ENCODE measurements at regions not wholly inside any gene's neighbourhood (a gene's known extent, or its start where the extent isn't known, plus 50 kb on each side); places are given as distances from the start of the nearest gene placed in this dataset.

DNA sequence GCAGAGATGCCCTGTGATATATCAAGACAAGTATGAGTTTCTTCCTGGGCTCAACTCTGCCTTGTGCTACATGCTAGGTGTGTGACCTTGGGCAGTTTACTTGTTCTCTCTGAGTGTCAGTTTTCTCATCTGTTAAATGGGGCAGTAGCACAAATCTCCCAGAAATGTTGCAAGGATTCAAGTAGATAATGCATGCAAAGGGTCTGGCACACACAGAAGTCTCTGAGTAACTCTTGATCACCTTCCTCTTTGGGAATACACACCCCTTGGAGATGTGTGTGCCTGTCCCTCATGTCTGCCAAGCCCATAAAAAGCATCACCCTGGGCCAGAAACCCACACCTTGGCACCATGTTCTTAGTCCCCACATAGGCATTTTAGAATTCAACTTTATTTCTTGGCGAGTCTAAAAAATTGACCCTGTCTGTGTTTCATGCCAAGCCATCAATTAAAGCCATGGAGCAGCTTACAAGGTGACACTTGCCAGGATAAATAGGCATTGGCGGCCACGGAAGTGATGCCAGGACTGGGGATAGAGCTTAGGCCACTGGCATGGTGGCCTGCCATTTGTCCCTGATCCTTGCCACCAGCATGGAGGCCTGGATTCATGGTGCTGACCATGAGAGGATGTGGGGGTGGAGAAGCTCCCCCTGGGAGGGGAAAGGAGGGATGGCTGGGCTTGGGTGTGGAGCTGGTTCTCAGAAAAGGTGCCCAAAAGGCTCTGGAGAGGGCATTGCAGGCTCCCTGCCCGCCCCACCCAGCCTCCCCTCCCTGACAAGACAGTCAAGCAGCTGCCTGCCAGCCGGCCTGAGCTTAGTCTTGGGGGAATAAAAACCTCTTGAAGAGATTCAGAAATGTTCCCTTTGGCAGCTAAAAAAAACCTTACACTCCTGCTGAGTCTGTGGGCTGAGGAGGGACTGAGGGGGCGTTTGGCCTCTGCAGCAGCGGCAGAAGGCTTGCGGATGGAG, 118.0 kb upstream of the IPO9 start:
- no peak for DNase-seq

DNA sequence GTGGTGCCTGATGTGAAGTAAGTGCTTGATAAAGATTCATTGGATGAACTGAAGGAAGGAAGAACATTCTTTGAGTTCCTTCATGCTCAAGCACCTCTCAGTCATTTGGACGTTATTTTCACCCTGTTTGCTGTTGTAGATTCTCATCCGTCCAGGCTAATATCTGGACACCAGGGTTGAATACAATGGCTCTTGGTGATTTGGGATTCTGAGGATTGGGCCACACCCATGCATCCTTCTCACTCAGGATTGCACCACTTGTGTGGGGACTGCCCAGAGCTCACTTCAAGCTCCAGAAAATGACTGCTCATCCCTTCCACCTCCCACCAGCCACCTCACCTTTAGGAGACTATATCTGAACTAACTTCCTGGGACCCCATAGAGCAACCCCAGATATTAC, 117.1 kb upstream of the IPO9 start:
- DNase-seq, result no peak

DNA sequence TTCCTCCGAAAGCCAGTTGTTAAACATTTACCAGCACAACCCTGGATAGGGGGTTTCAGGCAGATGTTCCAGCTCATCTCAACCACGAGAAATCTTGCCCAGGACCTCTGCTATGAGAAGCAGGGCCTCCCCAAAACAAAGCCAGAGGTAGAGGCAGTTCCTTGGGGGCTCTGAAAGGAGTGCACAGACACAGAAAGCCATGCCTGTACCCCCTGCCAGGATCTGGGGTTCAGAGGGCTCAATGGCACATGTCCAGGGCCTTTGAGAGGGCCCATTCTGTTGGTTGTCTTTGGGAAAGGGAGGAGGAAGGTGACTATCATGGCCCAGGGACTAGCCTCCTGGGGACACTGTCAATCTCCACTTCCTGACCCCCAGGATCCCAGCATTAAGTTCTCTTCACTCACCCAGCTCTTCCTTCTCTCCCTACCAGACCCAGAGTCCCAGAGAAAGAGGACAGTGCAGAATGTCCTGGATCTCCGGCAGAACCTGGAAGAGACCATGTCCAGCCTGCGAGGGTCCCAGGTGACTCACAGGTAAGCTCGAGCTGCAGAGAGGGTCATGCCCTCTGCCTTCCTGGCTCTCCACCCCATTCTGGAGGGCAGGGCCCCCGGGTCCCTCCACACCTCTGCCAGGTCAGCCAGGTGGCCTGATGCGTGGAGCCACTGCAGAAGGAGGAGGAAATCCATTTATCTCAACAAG, 116.4 kb upstream of the IPO9 start:
- no peak for DNase-seq

DNA sequence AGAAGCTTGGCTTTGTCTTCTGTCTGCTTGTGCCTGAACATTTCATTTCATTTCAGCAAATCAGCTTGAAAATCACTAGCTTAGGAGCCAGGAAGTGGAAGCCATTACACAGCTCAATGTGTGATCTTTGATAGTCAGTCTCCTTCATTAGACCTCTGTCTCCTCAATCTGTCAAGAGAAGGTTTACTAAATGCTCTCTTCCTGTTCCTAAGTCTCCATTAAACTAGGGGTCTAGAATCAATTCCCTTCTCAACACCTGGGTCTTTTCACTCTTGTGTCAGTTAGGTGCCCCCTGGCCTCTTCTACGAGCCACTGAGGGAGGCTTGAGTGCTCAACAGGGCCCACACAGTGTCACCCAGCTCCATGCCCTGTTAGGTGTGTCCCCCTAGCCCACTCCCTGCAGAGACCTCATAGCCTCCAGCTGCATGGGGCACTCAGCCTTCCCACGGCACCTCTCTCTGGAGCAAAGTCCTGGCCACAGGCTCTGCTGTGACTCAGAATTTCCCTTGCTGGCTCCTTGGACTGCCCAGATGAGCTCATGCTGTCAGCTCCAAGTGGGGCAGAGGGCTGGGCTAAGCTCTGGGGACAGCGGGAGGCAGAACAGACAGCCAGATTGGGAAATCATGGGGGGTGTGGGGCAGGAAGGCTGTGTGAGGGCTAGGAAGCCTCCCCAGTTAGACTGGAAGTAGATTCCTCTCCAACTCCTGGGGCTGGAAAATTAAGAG, 115.7 kb upstream of the IPO9 start:
- DNase-seq, result no peak

DNA sequence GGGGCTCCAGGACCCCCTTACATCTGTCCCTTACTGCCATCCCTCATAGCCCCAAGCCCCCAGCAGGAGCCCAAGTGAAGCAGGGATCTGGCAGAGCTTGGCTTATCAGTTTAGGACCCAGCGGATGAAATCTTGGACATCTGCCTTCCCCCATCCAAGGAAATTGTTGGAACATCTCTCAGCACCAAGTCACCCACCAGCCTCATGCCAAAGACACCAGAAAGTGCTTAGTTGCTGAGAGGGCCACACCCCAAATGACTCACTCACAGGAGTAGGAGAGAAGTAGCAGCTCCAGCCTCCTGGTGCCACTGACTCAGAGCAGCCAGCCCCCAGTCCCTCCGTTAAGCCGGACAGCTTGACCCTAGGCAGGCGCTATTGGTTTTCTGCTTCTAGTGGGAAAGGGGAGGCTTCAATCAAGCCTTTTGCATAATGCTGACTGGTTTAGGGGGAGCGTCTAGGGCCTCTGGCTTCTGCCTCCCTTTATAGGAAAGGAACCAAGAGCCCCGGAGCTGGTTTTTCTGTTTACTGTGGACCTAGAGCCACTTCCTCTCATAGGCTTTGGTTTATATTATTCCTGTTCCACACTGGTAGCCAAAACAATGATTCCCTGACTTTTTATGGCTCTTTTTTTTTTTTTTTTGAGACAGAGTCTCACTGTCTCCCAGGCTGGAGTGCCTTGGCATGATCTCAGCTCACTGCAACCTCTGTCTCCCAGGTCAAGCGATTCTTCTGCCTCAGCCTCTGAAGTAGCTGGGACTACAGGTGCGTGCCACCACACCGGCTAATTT, 114.2 kb upstream of the IPO9 start:
- no peak for DNase-seq

DNA sequence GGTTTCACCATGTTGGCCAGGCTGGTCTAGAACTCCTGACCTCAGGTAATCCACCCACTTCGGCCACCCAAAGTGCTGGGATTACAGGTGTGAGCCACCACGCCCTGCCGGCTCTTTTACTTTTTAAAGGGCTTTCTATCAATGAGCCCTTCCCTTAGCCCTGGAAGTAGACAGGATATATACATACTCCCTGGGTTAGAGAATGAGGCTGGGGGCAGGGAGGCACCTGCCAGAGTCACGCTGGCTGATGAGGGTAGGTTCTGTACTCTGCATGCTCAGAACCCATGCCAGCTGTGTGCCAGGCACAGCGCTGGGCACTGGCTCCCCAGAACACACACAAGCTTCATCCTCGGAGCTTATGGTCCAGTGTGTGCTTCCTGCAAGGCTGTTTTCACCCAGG, 113.6 kb upstream of the IPO9 start:
- no peak for DNase-seq

DNA sequence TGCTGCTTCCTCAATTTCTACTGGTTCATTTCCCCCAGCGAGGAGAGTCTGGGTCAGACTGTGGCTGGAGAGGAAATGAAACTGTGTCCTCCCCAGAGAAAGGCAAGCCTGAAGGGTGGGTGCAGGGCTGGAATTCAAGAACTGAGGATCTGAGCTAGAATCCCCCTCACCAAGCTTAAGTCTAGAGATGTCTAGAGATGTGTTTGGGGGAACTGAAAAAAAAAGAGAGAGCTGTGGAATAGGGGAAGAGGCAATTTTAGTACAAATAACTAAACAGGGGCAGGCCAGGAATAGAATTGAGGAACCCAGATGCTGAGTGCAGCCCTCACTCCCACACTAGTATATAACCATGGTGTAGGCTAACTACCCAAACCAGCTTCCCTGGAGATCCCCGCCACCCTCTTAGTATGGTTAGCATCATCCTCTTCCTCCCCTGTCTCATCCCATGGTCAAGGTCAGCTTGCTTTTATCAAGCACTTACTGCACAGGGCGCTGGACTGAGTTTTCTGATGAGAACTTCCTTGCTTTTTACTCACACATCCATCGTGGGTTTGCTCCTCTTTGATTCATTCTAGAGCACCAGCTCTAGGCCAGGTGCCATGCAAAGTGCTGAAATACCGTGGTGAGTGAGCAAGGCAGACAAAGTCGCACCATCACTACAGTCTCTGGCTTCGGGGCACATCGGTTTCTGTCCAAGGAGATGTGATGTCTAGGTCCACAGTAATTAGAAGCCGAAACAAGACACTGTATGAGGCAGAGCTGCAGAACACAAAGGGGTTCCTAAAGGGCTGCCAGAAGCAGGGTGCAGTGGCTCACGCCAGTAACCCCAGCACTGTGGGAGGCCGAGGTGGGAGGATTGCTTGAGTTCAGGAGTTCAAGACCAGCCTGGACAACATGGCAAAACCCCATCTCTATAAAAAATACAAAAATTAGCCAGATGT, 112.9 kb upstream of the IPO9 start:
- DNase-seq, result no peak

DNA sequence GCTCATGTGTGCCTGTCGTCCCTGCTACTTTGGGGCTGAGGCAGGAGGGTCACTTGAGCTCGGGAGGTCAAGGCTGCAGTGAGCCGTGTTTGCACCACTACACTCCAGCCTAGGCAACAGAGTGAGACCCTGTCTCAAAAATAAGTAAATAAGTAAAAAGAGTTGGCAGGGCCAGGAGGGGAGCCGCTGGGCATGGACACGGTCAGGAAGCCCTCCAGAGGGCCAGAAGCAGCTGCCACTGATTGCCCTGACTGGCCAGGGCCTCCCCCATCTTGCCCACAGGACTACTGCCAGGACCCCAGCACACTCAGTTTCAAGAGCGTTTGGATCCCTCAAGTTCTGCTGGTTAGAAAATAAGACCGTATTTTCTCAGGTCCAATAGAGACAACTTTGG, 112.2 kb upstream of the IPO9 start:
- DNase-seq, result no peak

DNA sequence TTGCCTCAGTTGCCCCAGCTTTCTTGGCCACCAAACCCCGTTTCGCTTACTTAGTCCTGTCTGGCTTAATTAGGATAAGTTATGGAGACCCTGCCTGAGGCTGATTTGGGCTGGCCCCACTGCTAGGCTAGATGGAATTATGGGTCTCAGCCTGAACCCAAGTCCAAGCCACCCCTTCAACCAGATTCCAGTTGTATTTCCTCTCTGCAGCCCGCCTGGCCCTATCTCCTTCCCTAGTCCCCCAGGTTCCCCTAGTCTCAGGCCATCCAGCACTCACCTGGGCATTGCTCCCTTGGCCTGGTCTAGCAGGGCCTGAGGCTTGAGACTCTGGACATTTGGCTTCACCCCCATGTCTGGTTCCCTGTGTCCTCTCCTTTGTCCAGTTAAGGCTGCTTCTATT, 111.7 kb upstream of the IPO9 start:
- DNase-seq, result no peak

DNA sequence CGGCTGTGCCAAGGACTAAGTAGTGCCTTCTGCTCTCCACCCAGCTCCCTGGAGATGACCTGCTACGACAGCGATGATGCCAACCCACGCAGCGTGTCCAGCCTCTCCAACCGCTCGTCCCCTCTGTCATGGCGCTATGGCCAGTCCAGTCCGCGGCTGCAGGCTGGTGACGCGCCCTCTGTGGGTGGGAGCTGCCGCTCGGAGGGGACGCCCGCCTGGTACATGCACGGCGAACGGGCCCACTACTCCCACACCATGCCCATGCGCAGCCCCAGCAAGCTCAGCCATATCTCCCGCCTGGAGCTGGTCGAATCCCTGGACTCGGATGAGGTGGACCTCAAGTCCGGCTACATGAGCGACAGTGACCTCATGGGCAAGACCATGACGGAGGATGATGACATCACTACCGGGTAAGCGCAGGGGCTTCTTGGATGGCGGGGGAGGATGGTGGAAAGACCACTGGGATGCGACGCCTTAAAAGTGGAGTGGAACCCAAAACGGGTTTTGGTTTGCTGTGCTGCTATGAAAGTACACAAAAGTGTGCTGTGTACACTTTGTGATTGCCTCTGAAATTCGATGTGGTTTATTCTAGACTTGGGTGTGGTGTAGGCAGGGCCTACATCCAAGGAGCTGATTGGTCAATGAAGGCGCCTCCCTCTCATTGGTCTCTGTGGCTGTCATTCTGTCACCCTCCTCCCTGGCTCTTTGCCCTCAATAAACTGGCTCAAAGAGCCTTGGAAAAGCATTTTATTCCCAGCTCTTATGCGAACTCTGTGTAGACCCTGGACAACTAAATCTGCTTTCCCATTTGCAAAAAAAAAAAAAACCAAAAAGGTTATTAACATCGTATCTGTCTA, 110.4 kb upstream of the IPO9 start:
- DNase-seq, result no peak

DNA sequence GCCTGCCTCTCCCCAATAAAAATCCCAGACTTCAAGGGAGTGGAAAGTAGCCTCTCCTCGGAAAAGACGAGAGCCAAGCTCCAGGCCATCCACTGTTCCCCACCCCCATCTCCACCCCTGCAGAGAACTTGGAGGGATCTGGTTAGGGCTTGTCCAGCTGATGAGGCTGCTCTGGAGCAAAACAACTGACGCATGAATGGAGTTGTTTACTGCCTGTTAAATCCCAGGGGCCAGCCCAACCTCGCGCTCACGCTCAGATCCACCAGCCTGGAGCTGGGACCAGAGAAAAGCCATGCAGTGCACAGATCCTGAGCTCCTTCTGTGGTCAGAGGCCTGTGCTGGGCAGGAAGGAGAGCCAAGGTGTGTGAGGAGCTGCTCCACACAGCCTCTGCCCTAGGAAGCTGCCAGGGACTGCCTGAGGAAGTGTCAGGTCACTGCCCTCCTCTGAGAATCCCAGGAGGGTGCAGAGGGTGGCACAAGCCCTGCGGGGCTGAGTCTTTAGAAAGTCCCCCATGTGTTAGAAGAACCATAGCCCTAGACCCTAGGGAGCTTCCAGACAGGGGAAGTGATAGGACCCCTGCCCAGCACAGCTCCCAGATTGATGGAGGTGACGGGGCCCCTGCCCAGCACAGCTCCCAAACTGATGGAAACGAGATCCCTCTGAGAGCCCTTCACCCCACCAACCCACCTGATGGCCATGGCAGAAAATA, 109.0 kb upstream of the IPO9 start:
- no peak for DNase-seq

DNA sequence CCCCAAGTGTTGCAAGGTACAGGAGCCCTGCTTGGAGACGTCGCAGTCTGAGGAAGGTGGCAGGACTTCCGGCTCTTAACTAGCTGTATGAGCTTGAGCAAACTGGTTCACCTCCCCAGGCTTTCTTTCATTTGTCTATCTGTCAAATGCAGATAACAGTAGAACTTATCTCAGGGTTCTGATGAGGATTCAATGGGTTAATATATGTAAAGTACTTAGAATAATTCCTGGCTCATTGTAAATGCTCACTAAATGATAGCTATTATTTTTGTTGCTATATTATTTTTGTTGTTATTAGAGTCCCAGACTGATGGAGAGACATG, 108.5 kb upstream of the IPO9 start:
- DNase-seq, result no peak

DNA sequence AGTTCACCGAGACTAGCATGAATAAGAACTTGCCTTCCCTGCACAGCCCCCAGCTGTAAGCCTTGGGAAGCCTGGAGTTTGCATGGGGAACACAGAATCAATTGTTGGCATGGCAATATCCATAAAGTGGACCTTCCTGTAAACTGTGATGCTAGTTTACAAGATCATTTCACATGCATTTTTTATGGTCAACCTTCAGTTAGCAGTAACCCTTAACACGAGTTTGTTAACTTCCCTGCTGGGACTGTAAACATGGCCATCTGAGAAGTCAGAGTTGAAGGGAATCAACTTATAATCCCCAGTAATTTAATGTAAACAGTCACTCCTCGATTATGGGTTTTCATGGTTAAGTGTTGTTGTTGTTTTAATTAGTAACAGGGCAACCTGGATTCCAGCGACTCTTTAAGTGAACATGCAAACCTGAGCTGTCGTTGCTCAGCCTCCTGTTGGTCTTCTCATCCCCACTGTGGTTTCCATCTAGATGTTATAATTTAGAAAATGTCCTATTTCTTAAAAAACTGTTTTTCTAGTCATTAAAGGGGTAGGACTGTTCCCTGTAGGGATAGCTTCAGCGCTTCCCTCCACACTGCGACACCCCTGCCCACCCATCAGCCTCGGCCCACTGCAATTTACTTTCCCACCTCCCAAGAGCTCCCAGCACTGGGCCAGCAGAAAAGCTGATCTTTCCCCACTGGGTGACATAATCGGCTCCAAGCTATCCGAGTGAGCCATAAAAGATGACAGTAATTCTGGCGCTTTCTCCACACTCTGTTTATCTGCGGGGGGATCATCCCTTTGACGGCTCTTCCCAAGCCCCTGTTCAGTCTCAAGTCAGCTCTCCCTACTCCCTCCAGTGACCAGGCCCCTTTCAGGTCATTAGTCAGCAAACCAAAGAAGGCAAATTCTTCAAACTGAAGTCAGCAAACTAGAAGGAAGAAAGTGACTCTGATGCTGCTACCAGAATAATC, 107.6 kb upstream of the IPO9 start:
- DNase-seq, result no peak

DNA sequence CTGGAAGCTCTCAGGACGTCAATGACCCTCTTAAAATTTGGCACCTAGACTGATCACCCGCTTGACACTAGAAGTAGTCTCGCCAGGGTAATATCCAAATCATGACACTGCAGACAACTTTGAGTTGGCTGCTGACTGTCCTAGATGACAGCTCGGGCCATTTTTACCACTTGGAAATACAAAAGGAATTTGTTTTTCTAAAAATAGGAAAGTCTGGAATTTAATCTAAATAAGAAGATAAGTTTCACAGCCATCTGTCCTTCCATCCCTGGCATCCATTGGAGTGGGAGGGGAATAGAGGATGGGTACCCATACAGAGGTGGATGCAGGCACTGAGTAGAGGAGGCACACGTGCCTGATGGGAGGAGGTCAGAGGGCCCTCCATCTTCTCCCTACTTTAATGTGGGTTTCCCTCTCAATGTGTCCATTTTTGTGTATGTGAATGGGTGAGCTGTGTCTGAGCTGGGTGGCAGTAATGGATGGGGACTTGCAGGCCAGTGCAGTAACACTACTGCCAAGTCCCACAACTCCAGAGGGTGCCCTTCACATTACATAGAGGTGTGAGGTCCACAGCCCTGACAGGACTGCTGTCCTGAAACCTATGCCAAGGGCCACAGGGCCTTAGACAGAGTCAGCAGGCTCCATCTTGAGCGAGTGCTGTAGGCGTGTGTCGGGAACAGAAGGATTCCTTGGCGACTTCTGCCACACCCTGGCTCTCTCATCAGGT, 104.8 kb upstream of the IPO9 start:
- DNase-seq, result no peak

DNA sequence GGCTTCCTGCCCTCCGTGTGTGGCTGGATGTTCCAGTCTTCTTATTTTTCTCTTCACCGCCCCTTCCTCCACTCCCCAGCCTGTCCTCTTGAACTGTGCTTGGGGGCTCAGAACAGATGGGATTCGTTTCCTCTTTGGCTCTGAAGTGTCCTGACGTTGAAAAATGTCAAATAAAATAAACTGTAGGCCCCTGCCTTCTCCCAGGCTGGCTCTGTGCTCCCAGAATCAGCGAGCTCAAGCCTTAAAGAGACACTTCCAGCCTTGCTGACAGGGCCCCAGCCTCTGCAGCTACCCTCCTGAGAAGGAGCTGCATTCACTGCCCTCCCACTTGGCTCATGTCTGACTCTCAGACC, 104.2 kb upstream of the IPO9 start:
- no peak for DNase-seq

DNA sequence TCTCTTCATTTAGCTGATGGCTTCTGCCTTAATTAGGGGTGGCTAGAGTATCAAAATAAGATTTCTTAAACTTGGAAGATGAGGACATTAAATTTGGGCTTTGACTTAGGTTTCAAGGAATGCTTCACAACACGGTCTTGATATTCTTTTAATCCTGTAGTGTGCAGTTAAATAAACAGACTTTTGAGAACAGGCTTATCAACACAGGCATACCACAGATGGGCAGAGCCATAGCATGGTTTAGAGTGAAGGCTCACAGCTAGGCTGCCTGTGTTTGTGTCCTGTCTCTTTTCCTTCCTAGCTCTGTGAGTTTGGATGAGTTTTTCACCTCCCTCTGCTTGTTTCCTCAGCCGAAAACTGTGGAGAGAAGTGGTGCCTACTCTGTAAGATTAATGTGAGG, 102.3 kb upstream of the IPO9 start:
- no peak for DNase-seq

DNA sequence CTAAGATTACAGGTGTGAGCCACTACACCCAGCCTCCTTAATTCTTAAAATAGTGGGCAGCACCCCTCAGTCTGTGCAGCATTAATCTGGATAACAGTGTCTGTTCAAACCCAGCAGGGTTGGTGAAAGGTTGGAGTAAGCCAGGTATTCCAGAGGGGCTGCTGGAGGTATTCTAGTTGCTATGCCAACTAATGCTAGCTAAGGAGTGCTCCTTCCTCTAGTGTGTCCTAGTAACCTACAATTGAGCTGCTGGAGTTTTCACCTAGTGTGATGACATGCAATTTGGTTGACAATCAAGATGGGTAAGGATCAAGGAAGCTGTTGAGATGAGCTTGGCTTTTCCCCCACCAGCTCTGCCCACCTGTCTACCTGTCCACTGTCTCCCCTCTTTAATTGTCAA, 100.2 kb upstream of the IPO9 start:
- DNase-seq, result no peak

DNA sequence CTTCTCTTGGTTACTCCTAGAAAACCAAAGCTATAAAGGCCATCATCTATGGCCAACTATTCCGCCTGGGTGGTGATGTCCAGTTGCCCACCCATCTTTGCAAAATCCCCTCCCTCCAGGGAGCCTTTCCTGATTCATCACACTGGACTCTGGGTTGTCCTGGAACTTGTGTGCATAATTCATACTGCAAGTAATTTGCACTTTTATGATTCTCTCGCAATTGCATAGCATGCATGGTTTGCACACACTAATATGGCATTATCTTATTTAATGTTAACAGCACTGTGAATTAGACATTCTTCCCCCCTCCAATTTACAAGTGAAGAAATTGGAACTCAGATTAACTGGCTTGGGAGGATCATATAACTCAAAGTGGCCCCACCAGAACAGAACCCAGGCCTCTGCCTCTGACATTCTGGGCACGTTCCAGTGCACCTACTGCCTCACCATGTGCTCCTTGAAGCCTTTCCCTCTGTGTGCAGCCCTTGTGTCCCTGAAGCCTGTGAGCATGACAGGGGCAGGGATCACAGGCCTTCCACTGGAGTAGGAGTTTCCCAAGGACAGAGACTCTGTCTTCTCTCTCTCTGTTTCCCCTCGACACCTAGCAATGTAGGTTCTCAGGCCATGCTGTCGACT, 98.9 kb upstream of the IPO9 start:
- DNase-seq, result no peak

Data from NCI-H1048 (cell line).